CD1c-positive myeloid dendritic cell (primary cell): ENCODE measurements at regions not wholly inside any gene's neighbourhood (a gene's known extent, or its start where the extent isn't known, plus 50 kb on each side); places are given as distances from the start of the nearest gene placed in this dataset.

Experiments
- DNase-seq: peaks from one replicate; pipeline ENCODE4 v3.0.0-alpha.2; 2016; ENCODE audit errors: extremely low spot score

DNA sequence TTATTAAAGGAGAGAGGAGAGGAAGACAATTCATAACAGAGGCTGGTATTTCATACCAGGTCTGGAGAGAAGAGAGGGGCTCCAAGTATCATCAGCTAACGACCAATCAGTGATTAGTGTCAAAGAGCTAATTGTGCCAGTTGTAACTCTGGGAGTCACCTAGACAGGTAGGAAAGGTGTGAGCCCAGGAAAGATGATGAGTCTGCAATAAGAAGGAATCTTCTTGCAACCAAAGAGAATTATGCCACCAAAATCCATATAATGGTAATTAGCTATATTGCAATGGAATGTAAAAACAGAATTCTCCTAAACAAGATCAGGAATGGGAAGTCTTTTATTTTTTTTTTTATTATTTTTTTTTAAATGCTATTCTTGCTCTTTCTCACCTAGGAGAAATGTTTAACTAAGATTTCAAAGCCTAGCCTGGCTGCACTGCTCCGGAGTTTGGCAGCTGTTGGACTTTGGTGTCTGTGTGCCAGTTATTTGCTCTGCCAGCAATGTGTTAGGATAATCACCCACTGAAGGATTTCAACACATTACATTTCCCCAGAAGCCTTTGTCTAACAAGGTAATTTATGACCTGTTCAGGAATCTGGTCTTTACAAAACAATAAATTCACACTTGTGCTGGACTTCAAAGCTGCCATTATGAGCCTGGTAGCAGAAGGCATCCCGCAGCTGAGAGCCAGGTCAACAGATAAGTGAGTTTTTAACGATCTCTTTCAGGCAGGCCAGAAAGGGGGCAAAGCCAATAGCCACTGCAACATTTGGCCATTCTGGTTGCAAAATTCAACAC lies 89.4 kb downstream of the FOXB1 start:
- DNase-seq = no peak

DNA sequence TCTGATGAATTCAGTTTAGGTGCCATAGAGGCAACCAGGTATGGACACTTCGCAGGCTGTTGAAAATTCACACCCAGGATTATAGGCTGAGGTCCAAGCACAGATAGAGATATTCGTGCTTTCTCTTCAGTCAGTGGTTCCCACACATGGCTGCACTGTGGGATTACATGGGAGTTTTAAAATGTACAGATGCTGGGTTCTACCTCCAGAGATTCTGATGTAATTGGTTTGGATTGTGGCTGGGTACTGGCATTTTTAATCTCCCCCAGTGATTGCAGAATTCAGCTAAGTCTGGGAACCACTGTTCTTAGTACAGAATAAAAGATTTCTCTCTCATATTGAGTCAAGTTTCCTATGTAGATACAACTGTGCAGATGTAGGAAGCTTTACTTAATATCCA lies 91.6 kb downstream of the FOXB1 start:
- no peak for DNase-seq

DNA sequence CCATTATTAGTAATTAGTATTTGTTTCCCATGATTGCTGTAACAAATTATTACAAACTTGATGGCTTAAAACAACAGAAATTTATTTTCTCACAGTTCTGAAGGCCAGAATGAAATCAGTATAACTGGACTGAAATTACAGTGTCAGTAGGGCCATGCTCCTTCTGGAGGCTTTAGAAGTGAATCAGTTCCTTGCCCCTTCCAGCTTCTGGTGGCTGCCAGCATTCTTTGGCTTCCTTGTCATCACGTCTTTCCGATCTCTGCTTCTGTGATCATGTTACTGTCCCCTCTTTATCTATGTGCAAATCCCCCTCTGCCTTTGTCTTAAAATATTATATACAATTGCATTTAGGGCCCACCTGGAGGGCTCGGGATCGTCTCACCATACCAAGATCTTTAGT lies 92.0 kb downstream of the FOXB1 start:
- DNase-seq = no peak

DNA sequence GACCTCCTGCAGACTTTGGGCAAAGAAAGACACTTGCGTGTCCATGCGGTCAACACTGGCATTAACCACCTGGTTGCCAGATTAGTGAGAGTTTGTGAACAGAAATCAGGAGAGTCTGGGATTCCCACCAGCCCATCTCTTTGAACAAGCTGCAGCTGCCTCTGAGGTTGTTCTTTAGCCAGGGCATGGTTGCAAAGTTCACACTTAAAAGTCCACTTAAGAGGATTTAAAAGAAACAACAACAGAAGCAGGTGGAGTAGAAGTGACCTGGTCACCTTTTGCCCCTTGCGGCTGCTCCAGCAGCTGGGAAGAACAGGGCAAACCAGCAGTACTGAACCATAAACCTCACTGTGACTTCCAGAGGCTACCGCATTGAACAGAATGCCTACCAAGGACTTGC lies 97.3 kb downstream of the FOXB1 start:
- DNase-seq = no peak

DNA sequence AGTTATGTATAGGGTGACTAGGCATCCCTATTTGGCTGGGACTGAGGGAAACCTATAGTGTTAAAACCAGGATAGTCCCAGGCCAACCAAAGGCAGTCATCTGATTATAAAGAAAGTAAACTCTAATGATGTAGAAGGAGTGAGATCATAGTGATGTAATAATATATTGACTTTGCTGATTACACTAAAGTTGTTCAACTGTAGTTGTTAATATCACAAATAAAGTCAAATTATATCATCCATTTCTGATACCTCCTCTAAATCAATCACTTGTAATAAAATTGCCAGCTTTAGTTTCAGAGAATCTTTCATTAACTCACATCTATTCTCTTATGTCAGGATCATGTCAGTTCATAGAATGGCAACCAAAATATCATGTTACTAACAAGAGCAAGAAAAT lies 98.6 kb downstream of the FOXB1 start:
- DNase-seq = no peak

GRCh38 chr15:60110909-60111308 lies 106.8 kb downstream of the FOXB1 start:
- DNase-seq = no peak

GRCh38 chr15:60115579-60116380 lies 111.7 kb downstream of the FOXB1 start:
- no peak for DNase-seq

DNA sequence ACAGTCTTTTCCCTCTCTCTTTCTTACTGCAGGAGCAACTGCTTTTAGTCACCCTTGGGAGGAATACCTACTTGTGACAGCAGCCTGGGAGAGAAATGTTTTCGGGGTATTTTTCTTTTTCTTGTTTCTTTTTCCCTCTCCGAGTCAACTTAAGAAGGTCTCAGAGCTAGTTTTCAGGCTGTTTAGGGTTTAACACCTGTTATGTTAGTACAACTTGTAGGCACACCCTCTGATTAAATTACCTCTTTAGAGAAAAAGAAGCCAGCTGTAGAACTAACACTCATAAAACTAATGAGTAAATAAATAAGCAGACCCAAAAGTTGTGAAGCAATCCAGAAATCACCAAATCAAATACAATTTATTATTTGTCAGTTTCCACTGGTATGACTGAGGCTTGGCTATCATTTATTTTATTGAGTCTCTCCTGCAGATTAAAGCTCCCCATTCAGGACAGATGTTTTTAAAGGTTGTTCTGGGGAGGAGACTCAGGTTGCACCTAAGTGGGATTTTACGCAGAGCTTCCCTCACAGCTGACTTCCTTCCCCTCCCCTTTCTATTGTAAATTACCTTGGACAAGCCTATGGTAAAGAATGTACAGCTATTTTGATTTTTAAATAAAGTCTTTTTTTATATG lies 112.5 kb downstream of the FOXB1 start:
- DNase-seq = no peak

GRCh38 chr15:60118146-60118545 lies 114.0 kb downstream of the FOXB1 start:
- no peak for DNase-seq

- no peak for DNase-seq
Measured at GRCh38 chr15:60118626-60119025, 114.5 kb downstream of the FOXB1 start.

DNA sequence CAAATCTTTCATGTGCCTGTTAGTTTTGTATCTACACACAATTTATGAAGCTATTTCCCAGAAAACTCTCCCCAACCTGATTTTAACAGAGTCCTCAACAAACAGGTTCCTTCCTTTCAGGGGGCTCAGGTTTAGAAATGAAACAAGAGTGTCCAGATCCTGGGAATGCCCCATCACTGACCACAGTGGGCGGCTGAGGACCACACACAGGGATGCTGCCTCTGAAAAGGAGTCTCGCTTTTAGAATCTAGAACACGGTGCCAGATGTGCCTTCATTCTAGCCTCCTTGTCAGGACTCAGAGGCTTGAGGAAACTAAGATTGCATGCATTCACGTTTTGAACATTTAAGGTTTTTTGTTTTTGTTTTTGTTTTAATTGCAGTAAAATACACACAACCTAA lies 115.0 kb downstream of the FOXB1 start:
- no peak for DNase-seq

DNA sequence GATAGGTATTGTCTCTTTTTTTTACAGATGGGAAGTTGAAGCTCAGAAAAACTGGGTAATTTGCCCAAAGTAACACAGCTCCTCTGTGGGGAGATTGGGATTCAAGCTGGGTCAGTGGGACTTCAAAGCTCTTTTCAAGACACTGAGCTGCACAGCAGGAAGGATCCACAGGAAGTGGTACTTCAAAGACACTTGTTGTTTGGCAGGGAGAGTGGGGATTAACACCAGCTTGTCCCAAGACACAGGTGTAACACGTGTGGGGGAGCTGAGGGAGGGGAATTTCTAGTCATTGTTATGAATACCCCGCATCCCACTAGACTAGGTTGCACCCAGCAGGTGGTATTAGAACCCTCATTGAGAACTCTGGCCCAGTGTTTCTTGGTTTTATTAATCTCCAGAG lies 116.0 kb downstream of the FOXB1 start:
- DNase-seq = no peak

- no peak for DNase-seq
Measured at GRCh38 chr15:60121845-60122244, 117.7 kb downstream of the FOXB1 start.

DNA sequence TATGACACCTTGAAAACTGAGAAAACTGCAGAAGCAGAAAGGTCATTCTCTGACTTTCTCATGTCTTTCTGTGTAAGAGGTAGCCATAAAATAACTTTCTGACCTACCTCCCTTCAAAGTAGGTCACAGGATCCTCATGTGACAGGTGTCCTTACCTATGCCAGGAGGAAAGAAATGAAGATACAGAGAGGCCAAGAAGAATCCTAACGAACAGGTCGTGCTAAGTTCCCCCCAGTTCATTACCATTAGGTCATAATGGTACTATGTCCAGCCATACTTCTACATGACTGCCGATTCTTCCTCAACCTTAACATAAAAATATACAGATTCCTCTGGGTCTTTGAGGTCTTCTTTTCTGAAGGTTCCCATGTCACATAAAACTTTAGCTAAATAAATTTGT lies 118.6 kb downstream of the FOXB1 start:
- no peak for DNase-seq

GRCh38 chr15:60124460-60125070 lies 120.5 kb downstream of the FOXB1 start:
- no peak for DNase-seq

DNA sequence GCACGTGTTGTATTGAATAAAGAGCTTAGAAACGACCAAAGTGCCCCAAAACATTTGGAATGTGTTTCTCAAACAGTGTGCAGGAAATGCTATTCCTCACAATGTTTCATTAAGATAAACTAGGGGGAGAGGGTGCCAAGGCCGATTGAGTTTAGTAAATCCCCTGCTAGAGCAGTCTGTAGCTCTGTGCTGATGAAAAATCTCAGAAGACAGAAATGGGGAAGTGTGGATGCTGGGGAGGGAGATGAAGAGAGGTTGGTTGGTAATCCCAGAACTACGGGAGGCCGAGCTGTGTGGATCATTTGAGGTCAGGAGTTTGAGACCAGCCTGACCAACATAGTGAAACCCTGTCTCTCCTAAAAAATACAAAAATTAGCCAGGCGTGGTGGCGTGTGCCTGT lies 121.2 kb downstream of the FOXB1 start:
- DNase-seq = no peak

DNA sequence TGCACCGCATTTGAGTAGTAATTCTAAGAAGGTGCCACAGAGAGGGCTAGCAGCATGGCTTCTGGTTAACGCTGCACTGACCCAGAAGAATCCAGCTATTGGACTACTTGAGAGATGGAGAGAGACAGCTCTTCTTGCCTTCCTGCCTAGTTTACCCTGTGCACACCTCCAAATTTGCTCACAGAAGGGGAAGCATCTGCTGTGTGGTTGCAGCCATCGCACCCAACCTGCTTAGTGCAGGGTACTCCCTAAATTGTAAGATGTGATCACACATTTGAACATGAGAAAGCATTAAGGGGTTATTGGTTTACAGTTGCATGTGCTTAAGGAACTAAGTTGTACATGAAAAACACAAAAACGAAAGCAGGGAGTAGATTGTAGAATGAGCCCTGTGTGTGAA lies 122.1 kb downstream of the FOXB1 start:
- no peak for DNase-seq

- DNase-seq = no peak
Measured at GRCh38 chr15:60126661-60127060, 122.5 kb downstream of the FOXB1 start.

- DNase-seq = no peak
Measured at GRCh38 chr15:60128000-60128376, 123.9 kb downstream of the FOXB1 start.

DNA sequence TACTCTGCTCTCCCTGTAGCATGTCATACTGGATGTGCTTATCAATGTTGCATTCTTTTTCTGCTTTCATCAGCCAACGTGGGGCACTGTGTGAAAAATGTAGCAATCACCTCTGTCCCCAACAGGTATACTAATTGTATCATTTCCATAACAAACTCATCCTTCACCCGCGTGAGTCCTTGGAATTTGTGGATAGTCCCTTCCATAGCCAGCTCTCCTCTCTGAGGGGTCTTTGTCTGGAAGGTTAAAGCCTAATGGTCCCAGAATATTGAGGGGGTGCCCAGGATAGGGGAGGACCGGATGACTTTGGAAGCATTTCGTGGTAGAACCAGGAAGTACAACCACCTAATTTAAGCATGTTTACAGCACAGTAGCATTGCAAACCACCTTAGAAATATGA lies 124.6 kb downstream of the FOXB1 start:
- DNase-seq = no peak

- DNase-seq = no peak
Measured at GRCh38 chr15:60130398-60130797, 126.3 kb downstream of the FOXB1 start.

DNA sequence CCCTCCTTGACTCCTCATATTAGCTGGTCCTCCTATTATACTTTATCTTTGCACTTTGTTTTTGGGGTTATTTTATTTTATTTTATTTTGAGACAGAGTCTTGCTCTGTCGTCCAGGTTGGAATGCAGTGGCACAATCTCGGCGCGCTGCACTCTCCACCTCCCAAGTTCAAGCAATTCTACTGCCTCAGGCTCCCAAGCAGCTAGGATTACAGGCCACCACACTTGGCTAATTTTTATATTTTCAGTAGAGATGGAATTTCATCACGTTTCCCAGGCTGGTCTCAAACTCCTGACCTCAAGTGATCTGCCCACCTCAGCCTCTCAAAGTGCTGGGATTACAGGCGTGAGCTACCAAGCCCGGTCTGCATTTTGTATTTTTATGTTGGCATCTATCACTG lies 126.7 kb downstream of the FOXB1 start:
- DNase-seq = no peak
